ENCODE measurements at regions not wholly inside any gene's neighbourhood (a gene's known extent, or its start where the extent isn't known, plus 50 kb on each side); places are given as distances from the start of the nearest gene placed in this dataset.

GRCh38 chr5:165559645-165560044 is 2054.2 kb downstream of the MAT2B start:
- Histone ChIP-seq H3K9me3 (ENCODE audit: low read length) (no peaks in the 10 kb centered on the region), H2AFZ (ENCODE audit: low read length) (no peak overlapping the region), H3K9me2 (ENCODE audit: insufficient read depth, low read length) (no peaks in the 10 kb centered on the region), H3K36me3 (ENCODE audit: insufficient read depth, low read length) (no peaks in the 10 kb centered on the region), H3K4me1 (ENCODE audit: insufficient read depth, low read length, poor library complexity, severe bottlenecking) (no peaks in the 10 kb centered on the region), H3K4me2 (ENCODE audit: low read length) (no peak overlapping the region), H4K20me1 (ENCODE audit: insufficient read depth, low read length) (no peaks in the 10 kb centered on the region), H3K27ac (ENCODE audit: low read depth, low read length, poor library complexity, severe bottlenecking) (no peak overlapping the region), H3K79me2 (ENCODE audit: insufficient read depth, low read depth, low read length) (no peaks in the 10 kb centered on the region), H3K4me3 (ENCODE audit: low read depth, low read length, poor library complexity, severe bottlenecking) (no peak overlapping the region)
- no peak for DNase-seq (ENCODE audit: low spot score)
- no peak for TF ChIP-seq CTCF (conservative IDR thresholded peaks at IDR 0.05; ENCODE audit: low read length)
- TF ChIP-seq EZH2phosphoT487 (IDR thresholded peaks at IDR 0.05; ENCODE audit: borderline replicate concordance, low read depth, low read length), result no peak
- ChIA-PET POLR2A (no interaction called here), CTCF (ENCODE audit: unreplicated experiment) (no interaction called here)
- BruUV-seq (replicated peaks), result no TSS peak
- intact Hi-C loops (cut with micrococcal nuclease; ENCODE audit: unreplicated experiment), result no loop called here

GRCh38 chr5:165560648-165561047 is 2055.2 kb downstream of the MAT2B start:
- TF ChIP-seq CTCF (conservative IDR thresholded peaks at IDR 0.05; ENCODE audit: low read length), result no peak
- no peak for TF ChIP-seq EZH2phosphoT487 (IDR thresholded peaks at IDR 0.05; ENCODE audit: borderline replicate concordance, low read depth, low read length)
- POLR2A ChIA-PET, result no interaction called here
- Histone ChIP-seq H3K36me3 (ENCODE audit: insufficient read depth, low read length) (no peaks in the 10 kb centered on the region), H3K4me3 (ENCODE audit: low read depth, low read length, poor library complexity, severe bottlenecking) (no peak overlapping the region), H4K20me1 (ENCODE audit: insufficient read depth, low read length) (no peaks in the 10 kb centered on the region), H3K27ac (ENCODE audit: low read depth, low read length, poor library complexity, severe bottlenecking) (no peak overlapping the region), H3K79me2 (ENCODE audit: insufficient read depth, low read depth, low read length) (no peaks in the 10 kb centered on the region), H3K4me2 (ENCODE audit: low read length) (no peak overlapping the region), H2AFZ (ENCODE audit: low read length) (no peak overlapping the region), H3K9me2 (ENCODE audit: insufficient read depth, low read length) (no peaks in the 10 kb centered on the region), H3K4me1 (ENCODE audit: insufficient read depth, low read length, poor library complexity, severe bottlenecking) (no peaks in the 10 kb centered on the region), H3K9me3 (ENCODE audit: low read length) (no peaks in the 10 kb centered on the region)
- intact Hi-C loops (cut with micrococcal nuclease; ENCODE audit: unreplicated experiment), result no loop called here
- BruUV-seq (replicated peaks), result no TSS peak
- DNase-seq (ENCODE audit: low spot score), result no peak
- CTCF ChIA-PET (ENCODE audit: unreplicated experiment), result interaction anchor here (0.7 kb wide), 1 partner anchor 44 kb away, joined by 3 read pairs; no protein-coding TSS in a partner anchor

GRCh38 chr5:165565911-165566310 is 2060.5 kb downstream of the MAT2B start:
- H3K9me3 ChIP-seq (ENCODE audit: low read length), result no peaks in the 10 kb centered on the region
- no peaks in the 10 kb centered on the region for H3K9me2 ChIP-seq (ENCODE audit: insufficient read depth, low read length)
- no peaks in the 10 kb centered on the region for H3K36me3 ChIP-seq (ENCODE audit: insufficient read depth, low read length)
- H3K27ac ChIP-seq (ENCODE audit: low read depth, low read length, poor library complexity, severe bottlenecking), result no peak overlapping the region
- no peak overlapping the region for H3K4me3 ChIP-seq (ENCODE audit: low read depth, low read length, poor library complexity, severe bottlenecking)
- intact Hi-C loops (cut with micrococcal nuclease; ENCODE audit: unreplicated experiment), result no loop called here
- no peaks in the 10 kb centered on the region for H3K4me1 ChIP-seq (ENCODE audit: insufficient read depth, low read length, poor library complexity, severe bottlenecking)
- TF ChIP-seq CTCF (conservative IDR thresholded peaks at IDR 0.05; ENCODE audit: low read length) (no peak), EZH2phosphoT487 (IDR thresholded peaks at IDR 0.05; ENCODE audit: borderline replicate concordance, low read depth, low read length) (no peak)
- no TSS peak for BruUV-seq (replicated peaks)
- H3K79me2 ChIP-seq (ENCODE audit: insufficient read depth, low read depth, low read length), result no peaks in the 10 kb centered on the region
- H3K4me2 ChIP-seq (ENCODE audit: low read length), result no peak overlapping the region
- ChIA-PET CTCF (ENCODE audit: unreplicated experiment) (no interaction called here), POLR2A (interaction anchor here (0.5 kb wide), 1 partner anchor 8 kb away, joined by 4 read pairs; no protein-coding TSS in a partner anchor)
- DNase-seq (ENCODE audit: low spot score), result no peak
- no peaks in the 10 kb centered on the region for H4K20me1 ChIP-seq (ENCODE audit: insufficient read depth, low read length)
- no peak overlapping the region for H2AFZ ChIP-seq (ENCODE audit: low read length)
